Tibial artery (tissue), 4 donors: ENCODE measurements at regions not wholly inside any gene's neighbourhood (a gene's known extent, or its start where the extent isn't known, plus 50 kb on each side); places are given as distances from the start of the nearest gene placed in this dataset.

Experiments
- DNase-seq, 2 donors: peaks; one replicate each; pipeline ENCODE4 v3.0.0-alpha.2; 2019
- H3K27ac ChIP-seq, 2 donors: fragments of 200-600 bp; sonication (generic) in 1 of 2; 1 replicate in 1 of 2; 2 replicates in 1 of 2; pipeline ENCODE4 v1.5.1; 2018 to 2019; ENCODE audit warnings: mild to moderate bottlenecking in 1 of 2
- H3K27me3 ChIP-seq, 2 donors: fragments of 200-600 bp; sonication (generic) in 1 of 2; one replicate each; pipeline versions ENCODE4 v1.5.1 to v1.6.0; 2016 to 2019
- H3K36me3 ChIP-seq, 3 donors: fragments of 200-600 bp; sonication (generic) in 2 of 3; one replicate each; pipeline ENCODE4 v1.5.1; 2016 to 2019; ENCODE audit warnings: mild to moderate bottlenecking in 2 of 3
- H3K4me1 ChIP-seq, 4 donors: fragments of 200-600 bp; sonication (generic) in 2 of 4; 1 replicate in 3 of 4; 2 replicates in 1 of 4; pipeline ENCODE4 v1.5.1; 2016 to 2019
- H3K4me3 ChIP-seq, 2 donors: fragments of 200-600 bp; sonication (generic) in 1 of 2; 1 replicate in 1 of 2; 2 replicates in 1 of 2; pipeline ENCODE4 v1.5.1; 2018 to 2019; ENCODE audit warnings: mild to moderate bottlenecking in 2 of 2
- H3K9me3 ChIP-seq, 3 donors: fragments of 200-600 bp; sonication (generic) in 1 of 3; one replicate each; pipeline ENCODE4 v1.5.1; 2016 to 2019
- intact Hi-C: fragments of 100-400 bp; cut with DNase I; formaldehyde crosslinking; loops from one replicate; pipeline ENCODE4 v1.15.0; 2023; ENCODE audit warnings: low total_unique reads
- TF ChIP-seq, protein P1 (sequence below), 2 experiments: fragments of 200-600 bp in 1 of 2; fragments of 450-650 bp in 1 of 2; IDR thresholded peaks; one replicate each; pipeline ENCODE4 v1.5.1; 2017 to 2019; ENCODE audit warnings: antibody characterized with exemption in 2 of 2, mild to moderate bottlenecking in 1 of 2, moderate library complexity in 1 of 2

DNA sequence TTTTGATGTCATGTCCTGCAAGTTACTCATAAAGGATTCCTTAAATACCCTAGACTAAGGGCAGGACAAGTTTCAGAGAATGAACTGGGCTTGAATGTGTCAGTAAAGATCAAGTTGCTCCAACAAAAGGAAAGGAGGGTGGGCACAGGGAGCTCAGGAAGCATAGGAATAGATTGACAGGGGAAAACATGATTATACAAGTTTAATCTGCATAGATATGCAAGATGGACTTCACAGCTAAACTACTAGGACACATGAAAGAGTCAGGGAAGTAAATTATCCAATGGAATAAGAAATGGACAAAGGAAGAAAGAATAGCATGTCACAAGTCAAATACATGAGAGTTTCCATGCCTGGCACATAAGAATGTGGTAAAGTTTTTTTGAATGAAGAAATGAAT lies 203.9 kb upstream of the SAMSN1 start:
- TF ChIP-seq, protein P1, sequence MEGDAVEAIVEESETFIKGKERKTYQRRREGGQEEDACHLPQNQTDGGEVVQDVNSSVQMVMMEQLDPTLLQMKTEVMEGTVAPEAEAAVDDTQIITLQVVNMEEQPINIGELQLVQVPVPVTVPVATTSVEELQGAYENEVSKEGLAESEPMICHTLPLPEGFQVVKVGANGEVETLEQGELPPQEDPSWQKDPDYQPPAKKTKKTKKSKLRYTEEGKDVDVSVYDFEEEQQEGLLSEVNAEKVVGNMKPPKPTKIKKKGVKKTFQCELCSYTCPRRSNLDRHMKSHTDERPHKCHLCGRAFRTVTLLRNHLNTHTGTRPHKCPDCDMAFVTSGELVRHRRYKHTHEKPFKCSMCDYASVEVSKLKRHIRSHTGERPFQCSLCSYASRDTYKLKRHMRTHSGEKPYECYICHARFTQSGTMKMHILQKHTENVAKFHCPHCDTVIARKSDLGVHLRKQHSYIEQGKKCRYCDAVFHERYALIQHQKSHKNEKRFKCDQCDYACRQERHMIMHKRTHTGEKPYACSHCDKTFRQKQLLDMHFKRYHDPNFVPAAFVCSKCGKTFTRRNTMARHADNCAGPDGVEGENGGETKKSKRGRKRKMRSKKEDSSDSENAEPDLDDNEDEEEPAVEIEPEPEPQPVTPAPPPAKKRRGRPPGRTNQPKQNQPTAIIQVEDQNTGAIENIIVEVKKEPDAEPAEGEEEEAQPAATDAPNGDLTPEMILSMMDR (IDR thresholded peaks at IDR 0.05) = no peak
- H3K4me1 ChIP-seq = no peaks in the 10 kb centered on the region
- H3K9me3 ChIP-seq = no peaks in the 10 kb centered on the region
- H3K36me3 ChIP-seq = no peaks in the 10 kb centered on the region
- DNase-seq = no peak
- intact Hi-C loops = no loop called here
- H3K27me3 ChIP-seq = no peaks in the 10 kb centered on the region
- H3K4me3 ChIP-seq = no peak overlapping the region
- no peak overlapping the region for H3K27ac ChIP-seq

DNA sequence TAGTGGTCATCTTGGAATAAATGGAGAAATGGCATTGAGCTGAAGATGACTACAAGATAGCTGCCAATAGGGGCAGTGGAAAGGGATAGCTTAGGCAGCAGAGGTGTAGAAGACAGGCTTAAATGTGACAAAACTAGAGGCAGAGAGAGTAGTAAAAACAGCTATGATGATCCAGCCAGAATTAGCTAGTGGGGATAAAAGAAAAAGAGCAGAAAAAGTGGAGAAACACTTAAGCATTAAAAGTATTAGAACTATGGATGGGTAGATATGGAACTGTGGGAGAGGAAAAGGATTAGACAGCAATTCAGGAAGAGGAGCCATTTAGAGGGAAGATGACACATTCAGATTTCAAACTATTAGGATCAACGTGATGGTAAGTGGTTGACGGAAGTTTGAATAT lies 202.5 kb upstream of the SAMSN1 start:
- Histone ChIP-seq H3K4me3 (no peak overlapping the region), H3K27ac (no peak overlapping the region), H3K36me3 (no peaks in the 10 kb centered on the region), H3K9me3 (no peaks in the 10 kb centered on the region), H3K4me1 (no peaks in the 10 kb centered on the region), H3K27me3 (no peaks in the 10 kb centered on the region)
- intact Hi-C loops = no loop called here
- no peak for DNase-seq
- TF ChIP-seq, protein P1 (IDR thresholded peaks at IDR 0.05) = no peak

DNA sequence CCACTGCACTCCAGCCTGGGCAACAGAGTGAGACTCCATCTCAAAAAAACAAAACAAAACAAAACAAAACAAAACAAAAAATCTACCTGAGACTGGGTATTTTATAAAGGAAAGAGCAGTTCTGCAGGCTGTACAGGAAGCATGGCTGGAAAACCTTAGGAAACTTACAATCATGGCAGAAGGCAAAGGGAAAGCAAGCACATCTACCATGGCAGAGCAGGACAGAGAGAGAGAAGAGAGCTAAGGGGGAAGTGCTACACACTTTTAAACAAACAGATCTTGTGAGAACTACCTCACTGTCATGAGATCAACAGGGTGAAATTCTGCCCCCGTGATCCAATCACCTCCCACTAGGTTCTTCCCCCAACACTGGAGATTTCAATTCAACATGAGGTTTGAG lies 198.3 kb upstream of the SAMSN1 start:
- DNase-seq = no peak
- intact Hi-C loops = no loop called here
- TF ChIP-seq, protein P1 (IDR thresholded peaks at IDR 0.05) = no peak
- no peaks in the 10 kb centered on the region for H3K27me3 ChIP-seq
- H3K36me3 ChIP-seq = no peaks in the 10 kb centered on the region
- H3K4me3 ChIP-seq = no peak overlapping the region
- no peak overlapping the region for H3K27ac ChIP-seq
- H3K9me3 ChIP-seq = no peaks in the 10 kb centered on the region
- H3K4me1 ChIP-seq = no peaks in the 10 kb centered on the region

DNA sequence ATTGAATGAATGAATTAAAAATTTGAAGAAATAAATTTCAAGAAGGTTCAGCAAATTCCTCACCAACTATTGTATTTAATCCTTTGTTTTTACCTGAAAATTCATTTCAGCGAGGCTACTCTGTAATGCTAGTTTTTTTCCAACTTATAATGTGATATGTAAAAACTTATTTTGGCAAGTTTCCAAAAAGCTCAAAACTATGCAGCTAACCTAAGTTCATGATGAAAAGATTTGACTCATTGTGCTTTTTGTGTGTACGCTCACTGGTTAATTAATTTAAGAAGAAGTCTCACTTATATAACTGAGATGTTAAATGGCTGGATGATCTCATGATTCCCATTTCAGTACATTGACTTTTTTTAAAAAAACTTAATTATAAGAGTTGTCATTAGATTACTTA lies 196.0 kb upstream of the SAMSN1 start:
- TF ChIP-seq, protein P1 (IDR thresholded peaks at IDR 0.05) = no peak
- H3K27me3 ChIP-seq = no peaks in the 10 kb centered on the region

DNA sequence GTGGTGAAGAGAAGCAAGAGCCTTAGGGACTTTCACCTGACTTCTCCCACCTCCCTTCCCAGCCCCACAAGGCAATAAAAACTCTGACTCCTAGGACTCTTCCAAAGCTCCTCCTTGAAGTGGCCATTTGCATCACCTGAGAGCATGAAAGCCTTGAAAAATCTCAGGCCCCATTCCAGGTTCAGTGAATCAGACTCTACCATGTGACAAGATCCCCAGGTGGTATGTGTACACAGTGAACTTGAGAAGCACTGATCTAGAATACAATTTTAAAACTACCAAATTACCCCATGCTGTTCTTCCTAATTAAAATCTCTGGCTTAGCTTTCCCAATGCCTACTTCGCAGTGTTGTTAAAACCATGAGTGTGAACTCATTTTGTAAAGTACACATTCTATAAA lies 195.1 kb upstream of the SAMSN1 start:
- no peaks in the 10 kb centered on the region for H3K9me3 ChIP-seq
- TF ChIP-seq, protein P1 (IDR thresholded peaks at IDR 0.05) = no peak
- no peaks in the 10 kb centered on the region for H3K36me3 ChIP-seq
- no peak for DNase-seq
- no peaks in the 10 kb centered on the region for H3K27me3 ChIP-seq
- no peaks in the 10 kb centered on the region for H3K4me1 ChIP-seq
- no peak overlapping the region for H3K27ac ChIP-seq
- intact Hi-C loops = no loop called here
- H3K4me3 ChIP-seq = no peak overlapping the region

More for the DNA sequence above, 196.0 kb upstream of the SAMSN1 start:
- intact Hi-C loops = no loop called here
- no peaks in the 10 kb centered on the region for H3K36me3 ChIP-seq
- H3K27ac ChIP-seq = no peak overlapping the region
- H3K4me3 ChIP-seq = no peak overlapping the region
- no peaks in the 10 kb centered on the region for H3K9me3 ChIP-seq
- no peaks in the 10 kb centered on the region for H3K4me1 ChIP-seq
- DNase-seq = no peak

DNA sequence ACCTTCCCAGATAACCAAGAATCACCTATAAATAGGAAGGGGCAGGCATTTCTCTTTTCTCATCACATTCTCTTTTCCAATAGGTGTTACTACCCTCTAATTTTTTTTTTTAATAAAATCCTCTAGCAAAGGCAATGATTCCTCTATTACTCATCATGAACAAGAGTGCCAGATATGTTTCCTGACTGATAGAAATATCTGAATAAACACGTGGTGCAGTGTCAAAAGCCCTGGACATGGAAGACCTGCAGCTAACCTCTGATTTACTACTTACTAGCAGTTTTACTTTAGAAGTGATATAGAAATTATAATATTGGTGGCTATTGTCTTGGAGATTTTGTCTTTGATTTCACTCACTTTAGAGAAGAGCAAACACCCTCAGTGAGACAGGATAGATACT lies 194.6 kb upstream of the SAMSN1 start:
- H3K9me3 ChIP-seq = no peaks in the 10 kb centered on the region
- no peak overlapping the region for H3K27ac ChIP-seq
- TF ChIP-seq, protein P1 (IDR thresholded peaks at IDR 0.05) = no peak
- H3K4me1 ChIP-seq = no peaks in the 10 kb centered on the region
- DNase-seq = no peak
- H3K27me3 ChIP-seq = no peaks in the 10 kb centered on the region
- no peak overlapping the region for H3K4me3 ChIP-seq
- intact Hi-C loops = no loop called here
- no peaks in the 10 kb centered on the region for H3K36me3 ChIP-seq
